ENCODE measurements at regions not wholly inside any gene's neighbourhood (a gene's known extent, or its start where the extent isn't known, plus 50 kb on each side); places are given as distances from the start of the nearest gene placed in this dataset.

- ChIA-PET POLR2A (no interaction called here), SMC1A (ENCODE audit: uncharacterized antibody, unreplicated experiment) (no interaction called here), CTCF (no interaction called here), RAD21 (ENCODE audit: unreplicated experiment) (no interaction called here)
- Histone ChIP-seq H3K27me3 (replicated peaks in 1 of 2; ENCODE audit: control insufficient read depth in 2 of 2, insufficient read depth in 2 of 2, low read length in 1 of 2) (no peaks in the 10 kb centered on the region), H3K27ac (ENCODE audit: control insufficient read depth, insufficient read depth) (no peak overlapping the region), H3K9me3 (replicated peaks; ENCODE audit: control insufficient read depth, insufficient read depth, low read length) (no peaks in the 10 kb centered on the region; the same call in 2 of the 3 replicates), H2AFZ (ENCODE audit: control insufficient read depth, low read depth, low read length) (no peak overlapping the region), H3K79me2 (ENCODE audit: control insufficient read depth, insufficient read depth, low read length) (no peaks in the 10 kb centered on the region), H3K4me2 (ENCODE audit: control insufficient read depth, insufficient read depth) (no peak overlapping the region), H3K36me3 (ENCODE audit: control insufficient read depth in 2 of 2, insufficient read depth in 2 of 2, low read length in 1 of 2) (no peaks in the 10 kb centered on the region), H3K4me3 (no peak overlapping the region), H3K9ac (ENCODE audit: control insufficient read depth, insufficient read depth, low read length) (no peak overlapping the region), H3K4me1 (ENCODE audit: control insufficient read depth, insufficient read depth, low read length) (no peaks in the 10 kb centered on the region), H4K20me1 (ENCODE audit: control insufficient read depth, insufficient read depth) (no peaks in the 10 kb centered on the region)
- intact Hi-C loops (cut with micrococcal nuclease; ENCODE audit: unreplicated experiment): no loop called here
- DNase-seq (ENCODE audit: low read depth, low spot score) (no peak), FAIRE-seq (no peak), ATAC-seq (no peak)
- no peak for TF ChIP-seq NFYB (IDR thresholded peaks at IDR 0.05; ENCODE audit: insufficient read depth, low read depth, low read length)
- no peak for TF ChIP-seq ZBTB11 (CRISPR knock-in tag; IDR thresholded peaks at IDR 0.05)
- no peak for TF ChIP-seq SMAD5 (IDR thresholded peaks at IDR 0.05; ENCODE audit: low read depth)
- no peak for TF ChIP-seq PAX8 (IDR thresholded peaks at IDR 0.05)
- no peak for TF ChIP-seq BACH1 (IDR thresholded peaks at IDR 0.05; ENCODE audit: borderline replicate concordance)
- TF ChIP-seq JUND (IDR thresholded peaks at IDR 0.05; ENCODE audit: low read depth, low read length): no peak
- no peak for TF ChIP-seq RELB (IDR thresholded peaks at IDR 0.05; ENCODE audit: low read depth)
- no peak for TF ChIP-seq ZZZ3 (IDR thresholded peaks at IDR 0.05; ENCODE audit: control insufficient read depth, insufficient read length, low read depth)
- no peak for TF ChIP-seq IKZF1 (conservative IDR thresholded peaks at IDR 0.05)
- TF ChIP-seq GABPA (IDR thresholded peaks at IDR 0.05; ENCODE audit: low read depth): no peak
- TF ChIP-seq ELK1 (IDR thresholded peaks at IDR 0.05; ENCODE audit: low read depth, low read length): no peak
- 66% methylated on average over 14 of the region's 14 CpGs for WGBS (ENCODE audit: insufficient coverage, insufficient replicate concordance, low lambda C conversion rate, missing lambda C conversion rate)
- BruUV-seq (replicated peaks): no TSS peak
- in situ Hi-C loops (cut with MboI): no loop called here
Observed at GRCh38 chr5:3114467-3114866, 363.0 kb upstream of the IRX2 start.
